AG20443 (cell line): ENCODE measurements at regions not wholly inside any gene's neighbourhood (a gene's known extent, or its start where the extent isn't known, plus 50 kb on each side); places are given as distances from the start of the nearest gene placed in this dataset.
"Not testable (repeated sequence)": the region's sequence is repeated elsewhere in the genome, so short reads cannot be mapped to it uniquely, and the experiment has no call there.

Experiments used
- DNase-seq: peaks from one replicate; pipeline ENCODE4 v3.0.0; 2012; ENCODE audit warnings: low spot score, mixed read lengths

- DNase-seq = no peak
Measured at GRCh38 chr14:84891404-84891803, 638.5 kb upstream of the FLRT2 start.

GRCh38 chr14:84894254-84894653 is 635.7 kb upstream of the FLRT2 start:
- DNase-seq = no peak

- DNase-seq = no peak
Measured at GRCh38 chr14:84922370-84922769, 607.6 kb upstream of the FLRT2 start.

GRCh38 chr14:84926656-84927055 is 603.3 kb upstream of the FLRT2 start:
- no peak for DNase-seq

- DNase-seq = no peak
Measured at GRCh38 chr14:84927096-84927827, 602.7 kb upstream of the FLRT2 start.

- DNase-seq = no peak
Measured at GRCh38 chr14:84929086-84929485, 600.9 kb upstream of the FLRT2 start.

- DNase-seq = no peak
Measured at GRCh38 chr14:84929834-84930233, 600.1 kb upstream of the FLRT2 start.

GRCh38 chr14:84937016-84937415 is 592.9 kb upstream of the FLRT2 start:
- no peak for DNase-seq

- DNase-seq = no peak
Measured at GRCh38 chr14:84937449-84937848, 592.5 kb upstream of the FLRT2 start.

GRCh38 chr14:84944901-84945300 is 585.0 kb upstream of the FLRT2 start:
- DNase-seq = not testable (repeated sequence)

- no peak for DNase-seq
Measured at GRCh38 chr14:84959851-84960520, 570.0 kb upstream of the FLRT2 start.

- DNase-seq = peak; percentile 12
Measured at GRCh38 chr14:84961637-84962036, 568.3 kb upstream of the FLRT2 start.

- DNase-seq = no peak
Measured at GRCh38 chr14:84963518-84963917, 566.4 kb upstream of the FLRT2 start.

GRCh38 chr14:84965279-84965678 is 564.7 kb upstream of the FLRT2 start:
- DNase-seq = no peak

- DNase-seq = no peak
Measured at GRCh38 chr14:84969501-84969900, 560.4 kb upstream of the FLRT2 start.

- DNase-seq = no peak
Measured at GRCh38 chr14:84975241-84975902, 554.6 kb upstream of the FLRT2 start.

GRCh38 chr14:84976805-84977204 is 553.1 kb upstream of the FLRT2 start:
- no peak for DNase-seq

- no peak for DNase-seq
Measured at GRCh38 chr14:84987042-84987441, 542.9 kb upstream of the FLRT2 start.

- DNase-seq = no peak
Measured at GRCh38 chr14:84988357-84988756, 541.6 kb upstream of the FLRT2 start.

GRCh38 chr14:84991021-84991420 is 538.9 kb upstream of the FLRT2 start:
- no peak for DNase-seq

- DNase-seq = no peak
Measured at GRCh38 chr14:84998216-84998615, 531.7 kb upstream of the FLRT2 start.

- no peak for DNase-seq
Measured at GRCh38 chr14:85002846-85003245, 527.1 kb upstream of the FLRT2 start.

- no peak for DNase-seq
Measured at GRCh38 chr14:85003805-85004204, 526.1 kb upstream of the FLRT2 start.
